A549 (cell line): ENCODE measurements at regions not wholly inside any gene's neighbourhood (a gene's known extent, or its start where the extent isn't known, plus 50 kb on each side); places are given as distances from the start of the nearest gene placed in this dataset.
A peak's percentile ranks its signal among the peaks of the same experiment; 100 is the strongest.
"Not testable (repeated sequence)": the region's sequence is repeated elsewhere in the genome, so short reads cannot be mapped to it uniquely, and the experiment has no call there.

Experiments used
- ATAC-seq, 2 experiments: fragments of 200-7000 bp in 1 of 2; fragments of >200 bp in 1 of 2; cut with Nextera tagmentation in 1 of 2; cut with Tn5 transposase in 1 of 2; 3 replicates each; pipeline versions ENCODE4 v1.8.0 to v1.9.1; 2018 to 2020; ENCODE audit warnings: mild to moderate bottlenecking in 1 of 2, moderate library complexity in 1 of 2
- CTCF ChIA-PET: fragments of 300-600 bp; sonication (Branson Sonifier 250); formaldehyde crosslinking; extraction: SDS; loops from one replicate; lab custom pipeline; 2021; ENCODE audit warnings: antibody characterized with exemption, inconsistent platforms; lab: Yijun Ruan, JAX
- POLR2A ChIA-PET: fragments of 350-600 bp; formaldehyde crosslinking; extraction: SDS; loops from one replicate; lab custom pipeline; 2021; ENCODE audit warnings: antibody characterized with exemption, inconsistent platforms; lab: Yijun Ruan, JAX
- DNase-seq, 2 experiments: peaks; one replicate each; pipeline versions ENCODE4 v3.0.0 to v3.0.0-alpha.2; 2011 to 2016; ENCODE audit warnings: low read depth in 1 of 2, low spot score in 1 of 2
- FAIRE-seq: peaks from 2 replicates; lab custom pipeline; 2011; peaks lifted over from hg19 to GRCh38; lab: Jason Lieb, UNC
- H3K27ac ChIP-seq, 2 experiments: fragments of >200 bp; sonication (Bioruptor Twin); formaldehyde crosslinking; 3 replicates each; pipeline ENCODE4 v1.5.1; 2016 to 2017
- H3K4me1 ChIP-seq: fragments of >200 bp; sonication (Bioruptor Twin); formaldehyde crosslinking; 3 replicates; pipeline ENCODE4 v1.6.1; 2016
- H3K4me2 ChIP-seq: fragments of >200 bp; sonication (Bioruptor Twin); formaldehyde crosslinking; 3 replicates; pipeline ENCODE4 v1.6.1; 2016
- H3K4me3 ChIP-seq: fragments of >200 bp; sonication (Bioruptor Twin); formaldehyde crosslinking; 3 replicates; pipeline ENCODE4 v1.5.1; 2016
- H3K9me3 ChIP-seq: fragments of >200 bp; sonication (Bioruptor Twin); formaldehyde crosslinking; 3 replicates; pipeline ENCODE4 v1.6.1; 2016
- BHLHE40 ChIP-seq: IDR thresholded peaks from 2 replicates; pipeline ENCODE4 v1.6.1; 2012; ENCODE audit warnings: low read depth, low read length, inconsistent platforms
- CBX8 ChIP-seq: fragments of 200-600 bp; sonication (generic); IDR thresholded peaks from 2 replicates; pipeline ENCODE4 v1.6.1; 2016
- CTCF ChIP-seq: fragments of >200 bp; sonication (Bioruptor Twin); formaldehyde crosslinking; IDR thresholded peaks from 3 replicates; pipeline ENCODE4 v1.5.1; 2016
- E2F6 ChIP-seq: IDR thresholded peaks from 2 replicates; pipeline ENCODE4 v1.6.1; 2012; ENCODE audit warnings: low read depth, borderline replicate concordance
- EHMT2 ChIP-seq: fragments of 200-600 bp; sonication (generic); IDR thresholded peaks from 2 replicates; pipeline ENCODE4 v1.6.1; 2016; ENCODE audit warnings: antibody characterized with exemption, low read depth, mild to moderate bottlenecking, moderate library complexity
- ELK1 ChIP-seq: fragments of 150-350 bp; IDR thresholded peaks from 2 replicates; pipeline ENCODE4 v1.6.1; 2014; ENCODE audit warnings: low read depth, mild to moderate bottlenecking, low read length
- ESRRA ChIP-seq: fragments of 150-350 bp; IDR thresholded peaks from 2 replicates; pipeline ENCODE4 v1.6.1; 2014; ENCODE audit warnings: mild to moderate bottlenecking, low read length, borderline replicate concordance
- FOSL2 ChIP-seq, 2 experiments: fragments of 450-650 bp in 1 of 2; fragments of >200 bp in 1 of 2; sonication (Bioruptor Twin) in 1 of 2; formaldehyde crosslinking; IDR thresholded peaks; 2 replicates each; pipeline versions ENCODE4 v1.5.0 to v1.6.1; 2016 to 2020; ENCODE audit warnings: mild to moderate bottlenecking in 1 of 2, moderate library complexity in 1 of 2
- HEYL ChIP-seq: fragments of 250-450 bp; sonication (Bioruptor Pico); IDR thresholded peaks from 2 replicates; pipeline ENCODE4 v1.8.0; 2021; ENCODE audit warnings: mild to moderate bottlenecking, moderate library complexity
- HOXA7 ChIP-seq: fragments of 250-450 bp; sonication (Bioruptor Pico); IDR thresholded peaks from 2 replicates; pipeline ENCODE4 v1.5.0; 2020; ENCODE audit warnings: mild to moderate bottlenecking, moderate library complexity
- HOXB5 ChIP-seq: fragments of 250-450 bp; sonication (Bioruptor Pico); IDR thresholded peaks from 2 replicates; pipeline ENCODE4 v1.5.0; 2020; ENCODE audit warnings: mild to moderate bottlenecking, moderate library complexity
- JUN ChIP-seq, 2 experiments: fragments of >200 bp; sonication (Bioruptor Twin); formaldehyde crosslinking; IDR thresholded peaks; 2 replicates in 1 of 2; 3 replicates in 1 of 2; pipeline ENCODE4 v1.6.1; 2016 to 2017
- KDM5A ChIP-seq: fragments of 200-600 bp; sonication (generic); IDR thresholded peaks from 2 replicates; pipeline ENCODE4 v1.6.1; 2016; ENCODE audit warnings: antibody characterized with exemption, mild to moderate bottlenecking
- MAFK ChIP-seq: fragments of 450-650 bp; IDR thresholded peaks from 2 replicates; pipeline ENCODE4 v1.6.1; 2014; ENCODE audit not compliant: partially characterized antibody
- MYC ChIP-seq: IDR thresholded peaks from 2 replicates; pipeline ENCODE4 v1.6.1; 2012; ENCODE audit warnings: mild to moderate bottlenecking, inconsistent platforms, low read length, improper control_type of control experiment, borderline replicate concordance
- NR3C1 ChIP-seq: fragments of >200 bp; sonication (Bioruptor Twin); formaldehyde crosslinking; IDR thresholded peaks from 3 replicates; pipeline ENCODE4 v1.6.1; 2017
- RAD21 ChIP-seq, 2 experiments: fragments of >200 bp in 1 of 2; sonication (Bioruptor Twin) in 1 of 2; formaldehyde crosslinking in 1 of 2; IDR thresholded peaks in 1 of 2; conservative IDR thresholded peaks in 1 of 2; 2 replicates in 1 of 2; 3 replicates in 1 of 2; pipeline ENCODE4 v1.6.1; 2012 to 2018; ENCODE audit warnings: inconsistent platforms in 1 of 2
- RARB ChIP-seq: fragments of 250-450 bp; sonication (Bioruptor Pico); IDR thresholded peaks from 2 replicates; pipeline ENCODE4 v1.8.0; 2021; ENCODE audit warnings: mild to moderate bottlenecking, moderate library complexity
- RFX5 ChIP-seq: fragments of 450-650 bp; IDR thresholded peaks from 2 replicates; pipeline ENCODE4 v1.7.1; 2014; ENCODE audit warnings: antibody characterized with exemption, mild to moderate bottlenecking, moderate library complexity
- ZC3H11A ChIP-seq: fragments of 450-650 bp; IDR thresholded peaks from 2 replicates; pipeline ENCODE4 v1.6.1; 2014; ENCODE audit warnings: antibody characterized with exemption, mild to moderate bottlenecking
- ZNF302 ChIP-seq: fragments of 250-450 bp; sonication (Bioruptor Pico); IDR thresholded peaks from 2 replicates; pipeline ENCODE4 v1.9.0; 2021; ENCODE audit warnings: inconsistent platforms, mild to moderate bottlenecking, moderate library complexity
- ZSCAN20 ChIP-seq: fragments of 250-450 bp; sonication (Bioruptor Pico); IDR thresholded peaks from 2 replicates; pipeline ENCODE4 v1.8.0; 2022; ENCODE audit warnings: mild to moderate bottlenecking, moderate library complexity
- WGBS: methylation state at CpG from one replicate; pipeline ENCODE4 v1.1.6; 2017; ENCODE audit errors: missing lambda C conversion rate; 5-methylcytosine and 5-hydroxymethylcytosine counted together

- 45% methylated on average over 3 of the region's 3 CpGs for WGBS
- H3K27ac ChIP-seq, result peak overlapping the region; percentile 54 to 68
- ChIA-PET POLR2A (no interaction called here), CTCF (no interaction called here)
- FAIRE-seq (no peak), ATAC-seq (peak in 1 of 2 experiments; percentile 71; a peak in 3 of 6 replicates), DNase-seq (peak in 1 of 2 experiments; percentile 68)
- H3K9me3 ChIP-seq, result peaks cover 4% of the 10 kb centered on the region; the same call in 1 of the 3 replicates
- no peak overlapping the region for H3K4me3 ChIP-seq
- peaks cover 19% of the 10 kb centered on the region; the same call in 2 of the 3 replicates for H3K4me1 ChIP-seq
- TF ChIP-seq CTCF (no peak), MAFK (peak; percentile 82), BHLHE40 (no peak), CBX8 (no peak)
- peak overlapping the region; percentile 41; the same call in 1 of the 3 replicates for H3K4me2 ChIP-seq
Measured at GRCh38 chr6:106858653-106859092, 115.9 kb downstream of the CD24 start.

GRCh38 chr6:106857771-106858652, 116.5 kb downstream of the CD24 start:
- Histone ChIP-seq H3K4me2 (peak overlapping the region; percentile 41; the same call in 1 of the 3 replicates), H3K9me3 (peaks cover 3% of the 10 kb centered on the region; the same call in 2 of the 3 replicates), H3K4me1 (peaks cover 19% of the 10 kb centered on the region; the same call in 2 of the 3 replicates), H3K4me3 (no peak overlapping the region), H3K27ac (peak overlapping the region; percentile 54 to 68)
- CTCF ChIA-PET, result interaction anchor here (0.8 kb wide), 1 partner anchor 1612 kb away, joined by 3 read pairs; no protein-coding TSS in a partner anchor
- 87% methylated on average over 9 of the region's 9 CpGs for WGBS
- no peak for FAIRE-seq
- ATAC-seq, result no peak
- DNase-seq, result no peak
- TF ChIP-seq MYC (no peak), KDM5A (no peak), ESRRA (no peak), ZSCAN20 (no peak), RAD21 (conservative IDR thresholded peaks at IDR 0.05 in 1 of 2, IDR thresholded peaks at IDR 0.05 in 1 of 2) (no peak), RFX5 (no peak), NR3C1 (no peak), E2F6 (no peak), FOSL2 (IDR thresholded peaks at IDR 0.05) (no peak), FOSL2 (CRISPR knock-in tag; IDR thresholded peaks at IDR 0.05) (no peak), JUN (IDR thresholded peaks at IDR 0.05) (no peak), ZC3H11A (no peak), HEYL (CRISPR knock-in tag) (no peak), EHMT2 (no peak), HOXA7 (CRISPR knock-in tag) (no peak), ELK1 (no peak), RARB (CRISPR knock-in tag) (no peak), HOXB5 (CRISPR knock-in tag) (no peak), ZNF302 (CRISPR knock-in tag) (no peak)
- TF ChIP-seq, all 56 proteins: peak for 0
- POLR2A ChIA-PET, result interaction anchor here (0.7 kb wide), 1 partner anchor 38 kb away, joined by 3 read pairs; no protein-coding TSS in a partner anchor

GRCh38 chr6:106857310-106857709, 117.2 kb downstream of the CD24 start:
- ChIA-PET CTCF (interaction anchor here (0.8 kb wide), 1 partner anchor 1613 kb away, joined by 3 read pairs; no protein-coding TSS in a partner anchor), POLR2A (interaction anchor here (0.7 kb wide), 1 partner anchor 37 kb away, joined by 3 read pairs; no protein-coding TSS in a partner anchor)
- H3K27ac ChIP-seq, result peak overlapping the region; percentile 54 to 68; a peak in 3 of 6 replicates
- ATAC-seq, FAIRE-seq, H3K4me2 ChIP-seq, H3K4me3 ChIP-seq, H3K9me3 ChIP-seq, DNase-seq: not testable (repeated sequence)
- 100% methylated on average over 2 of the region's 2 CpGs for WGBS
- peaks cover 19% of the 10 kb centered on the region; the same call in 2 of the 3 replicates for H3K4me1 ChIP-seq
